GM21423 (cell line): ENCODE measurements at regions not wholly inside any gene's neighbourhood (a gene's known extent, or its start where the extent isn't known, plus 50 kb on each side); places are given as distances from the start of the nearest gene placed in this dataset.
"Not testable (repeated sequence)": the region's sequence is repeated elsewhere in the genome, so short reads cannot be mapped to it uniquely, and the experiment has no call there.

ENCODE experiments used
- ATAC-seq: cut with Tn5 transposase; IDR thresholded peaks from one replicate; pipeline ENCODE4 v1.9.1; 2021; ENCODE audit warnings: mild to moderate bottlenecking, moderate library complexity; ENCODE audit not compliant: unreplicated experiment

DNA sequence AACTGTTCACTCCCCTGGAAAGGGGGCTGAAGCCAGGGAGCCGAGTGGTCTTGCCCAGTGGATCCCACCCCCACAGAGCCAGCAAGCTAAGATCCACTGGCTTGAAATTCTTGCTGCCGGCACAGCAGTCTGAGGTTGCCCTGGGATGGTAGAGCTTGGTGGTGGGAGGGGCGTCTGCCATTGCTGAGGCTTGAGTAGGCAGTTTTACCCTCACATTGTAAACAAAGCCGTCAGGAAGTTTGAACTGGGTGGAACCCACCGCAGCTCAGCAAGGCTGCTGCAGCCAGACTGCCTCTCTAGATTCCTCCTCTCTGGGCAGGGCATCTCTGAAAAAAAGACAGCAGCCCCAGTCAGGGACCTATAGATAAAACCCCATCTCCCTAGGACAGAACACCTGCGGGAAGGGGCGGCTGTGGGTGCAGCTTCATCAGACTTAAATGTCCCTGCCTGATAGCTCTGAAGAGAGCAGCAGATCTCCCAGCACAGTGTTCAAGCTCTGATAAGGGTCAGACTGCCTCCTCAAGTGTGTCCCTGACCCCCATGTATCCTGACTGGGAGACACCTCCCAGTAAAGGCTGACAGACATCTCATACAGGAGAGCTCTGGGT, 140.0 kb upstream of the C1GALT1 start:
- not testable (repeated sequence) for ATAC-seq

DNA sequence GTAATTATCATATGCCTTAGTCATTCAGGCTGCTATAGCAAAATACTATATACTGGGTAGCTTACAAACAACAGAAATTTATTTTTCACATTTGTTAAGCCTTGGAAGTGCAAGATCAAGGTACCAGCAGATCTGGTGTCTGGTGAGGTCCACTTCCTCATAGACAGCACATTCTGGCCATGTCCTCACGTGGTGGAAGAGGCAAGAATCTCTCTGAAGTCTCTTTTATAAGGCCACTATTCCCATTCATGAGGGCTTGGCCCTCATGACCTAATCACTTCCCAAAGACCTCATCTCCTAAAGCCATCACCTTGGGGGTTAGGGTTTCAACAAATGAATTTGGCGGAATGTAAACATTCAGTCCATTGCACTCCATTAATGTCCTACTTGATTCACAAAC, 137.5 kb upstream of the C1GALT1 start:
- no peak for ATAC-seq

DNA sequence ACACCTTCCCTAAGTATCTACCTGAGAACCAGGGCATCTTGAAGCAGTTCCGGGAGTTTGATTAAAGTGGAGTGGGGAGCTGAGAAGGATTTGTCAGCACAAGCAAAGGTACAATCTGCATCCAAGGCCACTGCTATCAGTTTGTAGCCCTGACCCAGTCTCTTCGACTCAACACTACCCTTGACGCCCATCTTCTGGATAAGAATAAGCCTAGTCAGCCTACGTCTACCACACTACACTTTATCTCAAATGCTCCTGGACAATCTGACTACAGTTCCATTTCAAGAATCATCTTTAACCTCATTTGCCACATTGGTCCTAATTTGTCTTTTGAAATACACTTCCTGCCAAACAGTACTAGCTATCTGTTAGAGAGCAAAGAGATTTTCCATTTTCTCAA, 134.1 kb upstream of the C1GALT1 start:
- ATAC-seq = no peak

GRCh38 chr7:7051206-7051877, 131.0 kb upstream of the C1GALT1 start:
- ATAC-seq = peak; percentile 82

DNA sequence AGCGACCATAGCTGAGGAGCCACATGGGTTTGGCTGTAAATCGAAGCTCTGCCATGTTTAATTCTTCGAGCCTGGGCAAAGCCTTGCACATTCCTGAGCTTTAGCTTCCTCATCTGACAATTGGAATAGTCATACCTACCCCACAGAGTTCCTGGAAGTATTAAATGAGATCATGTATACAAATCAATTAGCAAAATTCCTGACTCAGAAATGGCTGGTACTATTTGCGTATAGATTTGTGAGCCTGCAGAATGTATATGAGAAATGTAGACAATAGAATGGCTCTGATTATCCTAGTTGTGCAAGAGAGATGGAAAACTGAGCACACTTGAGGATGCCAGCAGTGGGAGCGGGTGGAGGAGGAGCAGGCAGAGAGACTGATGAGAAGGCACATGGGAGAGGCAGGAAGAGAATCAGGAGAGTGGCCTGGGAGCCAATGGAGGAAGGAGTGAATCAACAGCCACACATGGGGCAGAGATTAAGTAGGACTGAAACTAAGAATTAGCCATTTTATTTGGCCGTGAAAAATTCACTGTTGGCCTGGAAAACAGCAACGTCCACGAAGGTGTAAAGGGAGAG, 128.0 kb upstream of the C1GALT1 start:
- ATAC-seq = no peak

- no peak for ATAC-seq
These were observed 121.3 kb upstream of the C1GALT1 start for GRCh38 chr7:7060828-7061599.

- ATAC-seq = no peak
These were observed 104.4 kb upstream of the C1GALT1 start for GRCh38 chr7:7077945-7078344.

- no peak for ATAC-seq
These were observed 101.5 kb upstream of the C1GALT1 start for GRCh38 chr7:7080802-7081201.

- no peak for ATAC-seq
These were observed 91.9 kb upstream of the C1GALT1 start for GRCh38 chr7:7090460-7090859.

- no peak for ATAC-seq
These were observed 84.0 kb upstream of the C1GALT1 start for GRCh38 chr7:7098280-7098818.

DNA sequence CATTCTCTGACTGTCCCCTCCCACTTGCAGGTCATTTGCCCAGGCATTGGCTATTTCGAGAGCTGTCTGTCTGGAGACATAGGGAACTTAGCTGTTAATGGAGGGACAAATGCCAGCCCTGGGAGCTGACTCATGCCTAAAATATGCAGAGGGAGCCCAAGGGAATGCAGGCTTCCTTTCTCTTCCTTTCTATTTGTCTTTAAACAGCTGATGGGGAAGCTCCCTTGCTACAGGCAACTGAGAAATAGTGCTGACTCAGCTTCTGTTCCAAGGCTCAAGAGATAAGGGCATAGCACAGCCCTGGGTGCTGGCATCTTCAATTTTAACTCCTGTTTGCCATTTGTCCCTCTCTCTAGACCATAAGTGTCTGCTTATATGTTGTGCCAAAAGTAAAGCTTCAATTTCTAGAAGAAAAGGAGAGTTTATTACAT, 82.7 kb upstream of the C1GALT1 start:
- no peak for ATAC-seq

DNA sequence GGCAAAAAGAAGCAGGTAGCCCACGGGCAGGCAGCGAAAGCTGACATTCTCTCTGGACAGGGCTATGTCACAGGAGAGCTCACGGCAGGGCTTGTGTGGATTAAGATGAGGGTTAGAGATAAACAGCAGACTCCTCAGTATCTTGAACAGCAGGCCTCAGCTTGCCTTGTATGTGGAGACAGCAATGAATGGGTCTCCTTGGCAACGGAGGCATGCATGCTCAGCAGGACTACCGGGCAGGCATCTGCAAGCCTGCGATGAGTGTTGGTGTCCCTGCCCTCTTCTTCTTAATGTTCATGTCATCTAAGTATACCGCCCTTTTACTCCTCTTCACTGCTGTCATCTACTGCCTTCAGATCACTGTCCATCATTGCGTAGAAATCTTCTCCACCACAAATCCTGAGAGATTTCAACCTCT, 81.9 kb upstream of the C1GALT1 start:
- ATAC-seq = no peak

GRCh38 chr7:7102906-7103305, 79.4 kb upstream of the C1GALT1 start:
- no peak for ATAC-seq

GRCh38 chr7:7103343-7104313, 78.7 kb upstream of the C1GALT1 start:
- ATAC-seq = no peak

DNA sequence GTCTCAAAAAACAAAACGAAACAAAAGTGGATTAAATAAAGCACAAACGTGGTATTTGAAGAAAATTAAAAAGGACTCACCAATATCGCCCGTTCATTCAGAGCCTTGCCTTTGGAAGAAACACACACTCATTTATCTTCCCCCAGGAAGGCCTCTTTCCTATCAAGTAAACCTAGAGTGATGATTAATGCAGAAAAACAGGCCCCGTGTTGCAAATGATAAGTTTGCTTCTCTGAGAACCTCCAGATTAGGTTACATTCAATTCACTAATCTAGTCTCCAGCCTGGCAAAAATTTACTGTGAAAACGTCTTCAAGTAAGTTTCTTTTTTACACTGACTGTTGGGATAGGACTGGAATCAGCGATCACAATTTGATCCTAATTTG, 78.0 kb upstream of the C1GALT1 start:
- no peak for ATAC-seq

GRCh38 chr7:7104971-7105370, 77.4 kb upstream of the C1GALT1 start:
- no peak for ATAC-seq

DNA sequence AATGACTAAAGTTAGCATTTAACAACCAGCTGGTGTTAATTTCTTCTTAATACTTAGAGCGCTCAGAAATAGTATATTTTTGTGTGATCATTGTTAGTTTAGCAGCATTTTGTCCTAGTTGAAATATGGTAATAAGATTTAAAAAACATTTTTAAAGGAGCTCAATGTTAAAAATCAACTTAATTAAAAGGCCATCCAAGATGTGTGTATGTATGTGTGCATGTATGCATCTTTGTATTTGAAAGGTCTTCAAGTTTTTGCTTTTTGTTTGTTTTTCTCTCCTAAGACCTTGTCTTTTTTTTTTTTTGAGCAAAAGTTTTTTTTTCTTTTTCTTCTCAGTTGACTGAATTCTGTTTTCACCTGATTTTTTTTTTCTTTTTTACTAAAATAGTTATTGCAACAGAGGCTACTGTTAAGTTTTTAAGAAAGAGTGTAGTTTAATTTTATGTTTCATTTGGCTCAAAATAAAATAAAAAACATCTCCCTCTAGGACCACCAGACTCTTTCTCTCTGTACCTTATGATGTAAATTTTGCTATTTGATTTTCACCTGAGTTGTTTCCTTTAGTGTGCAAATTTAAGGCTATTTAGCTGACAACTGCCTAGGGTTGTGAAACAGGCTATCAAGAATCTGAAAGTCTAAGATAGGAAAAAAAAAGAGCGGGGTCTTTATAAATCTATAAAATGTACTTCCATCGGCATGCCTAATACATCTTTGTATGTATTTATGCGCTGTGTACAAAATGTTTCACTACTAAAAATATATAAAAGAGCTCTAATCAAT, 76.4 kb upstream of the C1GALT1 start:
- ATAC-seq = no peak

DNA sequence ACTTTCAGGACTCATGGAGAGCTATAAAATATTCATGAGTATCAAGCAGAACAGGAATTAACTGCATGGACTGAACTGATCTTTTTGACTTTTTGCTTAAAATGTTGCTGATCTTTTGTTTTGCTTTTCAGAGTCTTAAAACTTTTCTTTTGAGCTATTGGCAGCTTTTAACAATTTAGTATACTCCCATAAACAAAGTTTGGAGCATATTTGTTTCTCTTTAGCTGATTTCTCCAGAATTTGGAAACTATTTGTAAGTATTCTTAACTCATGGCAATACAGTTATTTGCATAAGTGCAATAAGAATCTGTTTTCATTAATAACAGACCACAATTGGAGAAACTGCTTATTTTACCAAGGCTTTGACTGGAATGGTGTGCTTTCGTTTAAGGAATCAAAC, 73.4 kb upstream of the C1GALT1 start:
- no peak for ATAC-seq

DNA sequence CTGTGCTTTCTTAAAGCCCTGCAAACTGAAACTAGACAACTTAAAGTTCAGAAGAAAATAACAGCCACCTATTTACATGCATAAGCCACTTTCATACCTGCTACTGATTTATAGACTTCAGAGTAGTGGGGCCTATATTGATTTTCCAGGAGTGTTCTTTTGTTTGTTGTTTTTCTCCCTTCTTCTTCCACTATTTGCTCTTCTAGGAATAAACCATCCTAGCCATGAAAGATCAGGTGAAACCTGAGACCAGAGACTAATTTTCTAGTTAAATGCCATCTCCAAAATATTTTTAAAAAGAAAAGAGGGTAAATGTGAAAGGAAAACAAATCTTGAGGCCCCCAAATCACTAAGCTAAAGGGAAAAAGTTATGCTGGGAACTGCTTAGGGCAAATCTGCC, 72.4 kb upstream of the C1GALT1 start:
- ATAC-seq = no peak

DNA sequence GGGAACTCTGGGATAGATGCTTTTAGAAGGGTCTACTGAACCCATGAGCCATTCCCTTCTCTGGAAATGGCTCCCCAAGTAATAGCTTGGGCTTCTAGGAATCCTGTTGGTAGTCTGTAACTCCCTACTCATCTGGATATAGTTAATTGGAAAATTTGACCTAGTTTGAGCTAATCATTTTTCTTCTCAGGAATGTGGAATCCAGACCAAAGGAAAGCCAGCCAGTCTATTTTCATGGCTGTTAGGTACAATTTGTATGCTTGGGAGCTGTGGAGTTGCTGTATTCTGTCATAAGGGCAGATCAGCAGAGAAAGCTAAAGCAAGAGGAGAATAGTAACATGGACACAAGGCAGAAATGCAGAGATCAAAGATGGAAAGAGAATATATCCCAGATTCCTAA, 71.6 kb upstream of the C1GALT1 start:
- ATAC-seq = no peak
